ENCODE measurements at regions not wholly inside any gene's neighbourhood (a gene's known extent, or its start where the extent isn't known, plus 50 kb on each side); places are given as distances from the start of the nearest gene placed in this dataset.

- no peak for TF ChIP-seq ZBTB4 (CRISPR knock-in tag; IDR thresholded peaks at IDR 0.05)
- no peak for TF ChIP-seq RCOR1 (conservative IDR thresholded peaks at IDR 0.05; ENCODE audit: low read depth, low read length)
- TF ChIP-seq BHLHE40 (IDR thresholded peaks at IDR 0.05; ENCODE audit: borderline replicate concordance in 1 of 2, low read depth in 2 of 2, low read length in 1 of 2) = no peak
- TF ChIP-seq ESRRA (IDR thresholded peaks at IDR 0.05; ENCODE audit: low read length) = no peak
- no peak for TF ChIP-seq NFYB (IDR thresholded peaks at IDR 0.05; ENCODE audit: insufficient read depth, low read depth, low read length)
- TF ChIP-seq SRF (IDR thresholded peaks at IDR 0.05; ENCODE audit: low read depth in 2 of 2, low read length in 2 of 2) = no peak
- no peak for TF ChIP-seq WRNIP1 (IDR thresholded peaks at IDR 0.05; ENCODE audit: borderline replicate concordance, low read depth, low read length)
- no peak for TF ChIP-seq POLR2A (IDR thresholded peaks at IDR 0.05; ENCODE audit: low read depth, low read length)
- no peak for TF ChIP-seq IKZF2 (IDR thresholded peaks at IDR 0.05)
These were observed 336.6 kb downstream of the DSC3 start (continued) for GRCh38 chr18:30705943-30706342.

GRCh38 chr18:30698571-30698970 lies 344.0 kb downstream of the DSC3 start:
- Histone ChIP-seq H3K27me3 (replicated peaks in 1 of 2; ENCODE audit: control insufficient read depth in 2 of 2, insufficient read depth in 2 of 2, low read length in 1 of 2) (no peaks in the 10 kb centered on the region), H4K20me1 (ENCODE audit: control insufficient read depth, insufficient read depth) (no peaks in the 10 kb centered on the region), H3K4me3 (no peak overlapping the region), H3K27ac (ENCODE audit: control insufficient read depth, insufficient read depth) (no peak overlapping the region), H3K9me3 (replicated peaks; ENCODE audit: control insufficient read depth, insufficient read depth, low read length) (no peaks in the 10 kb centered on the region), H3K4me1 (ENCODE audit: control insufficient read depth, insufficient read depth, low read length) (no peaks in the 10 kb centered on the region), H3K9ac (ENCODE audit: control insufficient read depth, insufficient read depth, low read length) (no peak overlapping the region), H3K4me2 (ENCODE audit: control insufficient read depth, insufficient read depth) (no peak overlapping the region), H3K79me2 (ENCODE audit: control insufficient read depth, insufficient read depth, low read length) (no peaks in the 10 kb centered on the region), H2AFZ (ENCODE audit: control insufficient read depth, low read depth, low read length) (no peak overlapping the region), H3K36me3 (ENCODE audit: control insufficient read depth in 2 of 2, insufficient read depth in 2 of 2, low read length in 1 of 2) (no peaks in the 10 kb centered on the region)
- TF ChIP-seq MTA2 (IDR thresholded peaks at IDR 0.05; ENCODE audit: low read depth) (peak; percentile 94), NR2C2 (IDR thresholded peaks at IDR 0.05; ENCODE audit: borderline replicate concordance, control insufficient read depth, insufficient read length, low read depth) (no peak)
- in situ Hi-C loops (cut with MboI) (no loop called here), intact Hi-C loops (cut with micrococcal nuclease; ENCODE audit: unreplicated experiment) (no loop called here)
- no TSS peak for BruUV-seq (replicated peaks)
- FAIRE-seq (no peak), ATAC-seq (no peak), DNase-seq (ENCODE audit: low read depth, low spot score) (no peak)
- POLR2A ChIA-PET = interaction anchor here (0.6 to 1.2 kb wide), 2 partner anchors 23 to 174 kb away, joined by 3 to 4 read pairs; no protein-coding TSS in a partner anchor
- 79% methylated on average over 1 of the region's 1 CpG for WGBS (ENCODE audit: insufficient coverage, insufficient replicate concordance, low lambda C conversion rate, missing lambda C conversion rate)
- SMC1A ChIA-PET (ENCODE audit: uncharacterized antibody, unreplicated experiment) = interaction anchor here (0.7 to 3.1 kb wide), 6 partner anchors 10 to 44 kb away, joined by 3 to 14 read pairs (median 4); no protein-coding TSS in a partner anchor
- RAD21 ChIA-PET (ENCODE audit: unreplicated experiment) = interaction anchor here (1.0 to 1.2 kb wide), 2 partner anchors 14 to 167 kb away, joined by 3 to 6 read pairs; no protein-coding TSS in a partner anchor
- CTCF ChIA-PET = interaction anchor here (1.2 to 1.3 kb wide), 2 partner anchors 14 to 20 kb away, joined by 3 read pairs; no protein-coding TSS in a partner anchor
